22Rv1 (cell line): ENCODE measurements at regions not wholly inside any gene's neighbourhood (a gene's known extent, or its start where the extent isn't known, plus 50 kb on each side); places are given as distances from the start of the nearest gene placed in this dataset.
"Not testable (repeated sequence)": the region's sequence is repeated elsewhere in the genome, so short reads cannot be mapped to it uniquely, and the experiment has no call there.

Experiments
- H3K27ac ChIP-seq: fragments of 450-650 bp; 2 replicates; pipeline ENCODE4 v1.5.1; 2017
- CTCF ChIP-seq: fragments of 450-650 bp; IDR thresholded peaks from 2 replicates; pipeline ENCODE4 v1.5.1; 2017; ENCODE audit warnings: mild to moderate bottlenecking
- ZFX ChIP-seq: fragments of 450-650 bp; IDR thresholded peaks from 2 replicates; pipeline ENCODE4 v1.6.1; 2017; ENCODE audit warnings: antibody characterized with exemption, borderline replicate concordance

GRCh38 chr3:81816473-81817250 lies 55.2 kb upstream of the GBE1 start:
- TF ChIP-seq CTCF (no peak), ZFX (no peak)
- H3K27ac ChIP-seq: no peak overlapping the region

GRCh38 chr3:81812098-81812497 lies 50.7 kb upstream of the GBE1 start:
- not testable (repeated sequence) for H3K27ac ChIP-seq
